ENCODE measurements at regions not wholly inside any gene's neighbourhood (a gene's known extent, or its start where the extent isn't known, plus 50 kb on each side); places are given as distances from the start of the nearest gene placed in this dataset.

- WGBS (ENCODE audit: low lambda C conversion rate) = 5% methylated on average over 2 of the region's 2 CpGs
- H3K27me3 ChIP-seq (ENCODE audit: control insufficient read depth in 1 of 2, insufficient read depth in 2 of 2, low read length in 2 of 2) = no peaks in the 10 kb centered on the region
- H2AFZ ChIP-seq (ENCODE audit: low read length) = no peak overlapping the region
- ChIA-PET POLR2A (no interaction called here), CTCF (ENCODE audit: low intra/inter-chr PET ratio, low total read pairs) (no interaction called here)
- BruUV-seq (replicated peaks) = no TSS peak
- intact Hi-C loops (cut with micrococcal nuclease; ENCODE audit: unreplicated experiment) = no loop called here
- no peaks in the 10 kb centered on the region for H3K36me3 ChIP-seq (replicated peaks in 1 of 2; ENCODE audit: control insufficient read depth in 1 of 2, insufficient read depth in 2 of 2, low read length in 2 of 2)
- FAIRE-seq (no peak), DNase-seq (ENCODE audit: low spot score) (no peak), ATAC-seq (no peak)
- H3K9ac ChIP-seq (ENCODE audit: insufficient read depth, low read depth, low read length) = no peak overlapping the region
- no peak overlapping the region for H3K27ac ChIP-seq (ENCODE audit: extremely low read length, insufficient read depth, low read length)
- H3K4me3 ChIP-seq (replicated peaks in 1 of 3; ENCODE audit: insufficient read depth in 1 of 3, low read depth in 2 of 3, low read length in 3 of 3) = no peak overlapping the region
- TF ChIP-seq ZNF691 (CRISPR knock-in tag; IDR thresholded peaks at IDR 0.05; ENCODE audit: borderline replicate concordance, low read depth) = no peak
- no peak for TF ChIP-seq MEIS2 (CRISPR knock-in tag; IDR thresholded peaks at IDR 0.05)
- no peak for TF ChIP-seq ZNF746 (CRISPR knock-in tag; IDR thresholded peaks at IDR 0.05)
- TF ChIP-seq NCOR1 (IDR thresholded peaks at IDR 0.05; ENCODE audit: borderline replicate concordance, low read length) = no peak
- TF ChIP-seq ZC3H13 (CRISPR knock-in tag; IDR thresholded peaks at IDR 0.05) = no peak
- no peak for TF ChIP-seq CREM (IDR thresholded peaks at IDR 0.05)
- TF ChIP-seq CREM (CRISPR knock-in tag; IDR thresholded peaks at IDR 0.05) = no peak
- TF ChIP-seq ZNF121 (CRISPR knock-in tag; IDR thresholded peaks at IDR 0.05) = no peak
- no peak for TF ChIP-seq SIX1 (CRISPR knock-in tag; IDR thresholded peaks at IDR 0.05; ENCODE audit: borderline replicate concordance)
- TF ChIP-seq ZNF788 (CRISPR knock-in tag; IDR thresholded peaks at IDR 0.05; ENCODE audit: borderline replicate concordance) = no peak
- TF ChIP-seq TBL1XR1 (IDR thresholded peaks at IDR 0.05; ENCODE audit: borderline replicate concordance, low read length, partially characterized antibody) = no peak
- TF ChIP-seq KMT2A (CRISPR knock-in tag; IDR thresholded peaks at IDR 0.05) = no peak
- no peak for TF ChIP-seq THAP8 (CRISPR knock-in tag; IDR thresholded peaks at IDR 0.05; ENCODE audit: borderline replicate concordance)
- TF ChIP-seq ZNF772 (CRISPR knock-in tag; IDR thresholded peaks at IDR 0.05) = no peak
- no peak for TF ChIP-seq ZNF280B (CRISPR knock-in tag; IDR thresholded peaks at IDR 0.05; ENCODE audit: borderline replicate concordance)
- TF ChIP-seq CHD2 (IDR thresholded peaks at IDR 0.05; ENCODE audit: low read depth, low read length) = no peak
- no peak for TF ChIP-seq HOXA7 (CRISPR knock-in tag; IDR thresholded peaks at IDR 0.05)
- in situ Hi-C loops (cut with HindIII; ENCODE audit: extremely low pct_ligation_motif_present, low pct_unique_long_range_greater_than_20kb) = no loop called here
- no peaks in the 10 kb centered on the region for H4K20me1 ChIP-seq (ENCODE audit: insufficient read depth, low read length)
- H3K79me2 ChIP-seq (ENCODE audit: insufficient read depth, low read length) = no peaks in the 10 kb centered on the region
- no peak overlapping the region for H3K4me2 ChIP-seq (ENCODE audit: low read depth, low read length)
- no peaks in the 10 kb centered on the region for H3K9me3 ChIP-seq (ENCODE audit: low read length)
- no peaks in the 10 kb centered on the region for H3K4me1 ChIP-seq (ENCODE audit: insufficient read depth, low read length)
Measured at GRCh38 chr2:156797832-156798231, 361.7 kb downstream of the GPD2 start.

All from HepG2 (cell line).